ENCODE measurements at regions not wholly inside any gene's neighbourhood (a gene's known extent, or its start where the extent isn't known, plus 50 kb on each side); places are given as distances from the start of the nearest gene placed in this dataset.
A peak's percentile ranks its signal among the peaks of the same experiment; 100 is the strongest.
"Not testable (repeated sequence)": the region's sequence is repeated elsewhere in the genome, so short reads cannot be mapped to it uniquely, and the experiment has no call there.

DNA sequence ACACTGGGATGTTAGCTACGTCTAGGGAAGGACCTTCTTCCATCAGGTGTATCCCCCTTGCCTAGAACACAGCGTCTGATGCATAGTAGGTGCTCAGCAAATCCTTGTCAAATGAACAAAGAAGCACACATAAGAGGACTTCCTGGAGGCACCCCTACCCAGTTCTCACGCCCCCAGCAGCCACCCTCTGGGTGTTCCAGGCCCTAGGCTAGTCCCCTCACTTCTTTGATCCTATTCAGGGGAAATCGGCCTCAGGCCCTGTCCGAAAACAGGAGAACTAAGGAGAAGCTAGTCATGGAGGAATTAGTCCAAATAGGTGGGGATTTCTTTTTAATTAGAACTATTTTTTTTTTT lies 84.7 kb upstream of the SIRPA start:
- no peak for DNase-seq

GRCh38 chr20:1809611-1810510 lies 85.3 kb upstream of the SIRPA start:
- DNase-seq, result no peak

GRCh38 chr20:1809131-1809572 lies 86.1 kb upstream of the SIRPA start:
- no peak for DNase-seq

GRCh38 chr20:1808101-1808500 lies 87.1 kb upstream of the SIRPA start:
- no peak for DNase-seq

DNA sequence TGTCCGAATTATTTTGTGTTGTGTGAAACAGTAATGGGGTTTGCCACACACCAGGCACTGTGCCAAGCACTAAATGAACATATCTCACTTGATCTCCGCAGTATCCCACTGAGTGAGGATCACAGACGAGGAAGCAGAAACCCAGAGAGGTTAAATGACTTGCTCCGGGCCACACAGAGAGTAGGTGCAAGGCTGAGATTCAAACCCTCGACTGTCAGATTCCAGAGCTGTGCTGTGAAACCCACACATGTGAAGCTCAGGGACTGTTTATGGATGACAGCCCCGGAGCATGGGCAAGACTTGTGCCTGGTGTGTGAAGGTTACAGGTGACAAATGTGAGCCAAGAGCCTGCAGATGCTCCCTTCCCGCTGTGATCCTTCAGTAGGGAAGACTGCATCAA lies 87.8 kb upstream of the SIRPA start:
- DNase-seq, result no peak

DNA sequence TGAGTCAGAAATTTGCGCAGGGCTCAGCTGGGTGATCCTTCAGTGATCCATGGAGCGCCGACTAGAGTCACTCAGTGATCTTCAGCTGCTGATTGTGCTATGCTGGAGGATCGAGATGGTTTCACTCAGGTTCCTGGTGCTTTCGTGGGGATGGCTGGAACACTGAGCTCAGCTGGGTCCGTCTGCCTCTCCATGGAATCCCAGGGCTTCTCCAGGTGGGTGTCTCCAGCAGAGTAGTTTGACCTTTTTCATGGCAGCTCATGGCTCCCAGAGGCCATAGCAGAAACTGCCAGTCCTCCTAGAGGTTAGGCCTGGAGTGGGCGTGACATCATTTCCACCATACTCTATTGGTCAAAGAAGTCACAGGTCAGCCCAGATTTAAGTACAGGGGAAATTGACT lies 88.8 kb upstream of the SIRPA start:
- no peak for DNase-seq

- DNase-seq, result no peak
These were observed 89.4 kb upstream of the SIRPA start for GRCh38 chr20:1805816-1806215.

GRCh38 chr20:1805161-1805581 lies 90.0 kb upstream of the SIRPA start:
- DNase-seq, result no peak

- no peak for DNase-seq
These were observed 90.7 kb upstream of the SIRPA start for GRCh38 chr20:1804554-1804956.

DNA sequence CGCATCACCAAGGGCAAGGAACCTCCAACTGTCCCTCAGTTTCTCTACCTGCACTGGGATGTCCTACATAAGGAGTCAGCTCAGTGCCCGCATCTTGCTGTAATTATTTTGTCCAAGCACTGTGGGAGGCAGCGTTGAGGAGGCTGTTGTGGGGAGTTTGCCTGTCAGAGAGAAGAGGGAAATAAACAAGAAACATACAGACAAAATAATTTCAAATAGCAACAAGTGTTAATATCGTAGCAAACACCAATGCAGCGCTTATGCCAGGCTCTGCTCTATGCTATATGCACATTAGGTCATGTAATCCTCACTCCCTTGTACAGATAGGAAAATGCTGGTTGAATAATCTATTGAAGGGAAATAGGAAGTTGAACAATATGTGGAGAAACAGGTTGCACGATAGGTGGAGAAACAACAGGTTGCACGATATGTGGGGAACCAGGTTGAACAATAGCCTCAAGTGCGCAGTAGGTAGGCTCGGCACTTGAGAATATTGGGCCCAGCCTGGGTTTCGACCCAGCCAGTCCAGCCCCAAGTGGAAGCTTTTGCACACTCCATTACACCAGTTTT lies 91.2 kb upstream of the SIRPA start:
- DNase-seq, result no peak

GRCh38 chr20:1803061-1803931 lies 91.9 kb upstream of the SIRPA start:
- DNase-seq, result peak in 1 of 5 donors; percentile 48

DNA sequence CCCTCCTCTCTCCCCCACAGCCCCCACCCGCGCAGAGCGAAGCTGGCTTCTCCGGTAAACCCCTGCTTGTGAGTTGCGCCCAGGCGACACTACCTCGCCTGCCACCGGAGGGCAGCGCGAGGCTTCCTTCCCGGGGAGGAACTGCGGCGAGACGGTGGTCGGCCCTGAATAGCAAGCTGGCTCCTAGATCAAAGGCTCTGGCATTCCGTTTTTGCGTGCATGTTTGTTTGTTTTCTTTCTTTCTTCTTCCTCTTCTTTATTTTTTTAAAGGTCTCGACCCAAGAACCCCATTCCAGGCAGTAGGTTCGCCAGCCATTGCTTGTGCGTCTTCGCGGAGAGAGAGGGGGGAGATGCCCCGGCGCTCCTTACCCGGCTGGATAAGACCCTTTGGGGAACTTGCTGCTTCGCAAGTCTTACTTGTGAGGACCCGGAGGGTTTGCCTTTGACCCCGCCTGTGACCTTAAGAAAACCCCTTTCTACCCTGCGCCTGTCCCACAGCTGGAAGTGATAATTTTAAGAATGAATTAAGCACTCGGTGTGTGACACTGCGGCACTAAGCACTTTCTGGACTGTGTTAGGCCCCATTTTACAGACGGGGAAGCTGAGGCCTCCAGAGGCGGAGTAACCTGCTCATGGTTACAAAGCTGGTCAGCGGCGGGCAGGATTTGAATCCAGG lies 92.7 kb upstream of the SIRPA start:
- DNase-seq, result peak in 2 of 5 donors; percentile 7 to 42

DNA sequence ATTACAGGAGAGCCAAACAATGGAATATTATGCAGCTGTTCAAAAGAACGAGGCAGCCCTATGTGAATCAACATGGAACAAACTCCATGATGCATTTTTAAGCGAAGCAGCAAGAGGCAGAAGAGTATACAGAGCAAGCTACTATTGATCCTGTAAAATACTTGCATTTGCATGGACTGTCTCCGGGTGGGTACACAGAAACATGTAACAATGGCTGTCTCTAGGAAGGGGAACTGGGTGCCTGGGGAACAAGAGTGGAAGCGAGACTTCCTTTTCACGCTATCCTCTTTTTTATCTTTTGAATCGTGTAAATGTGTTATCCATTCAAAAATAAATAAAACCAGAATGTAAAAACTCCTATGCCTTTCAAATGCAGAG lies 93.3 kb upstream of the SIRPA start:
- DNase-seq, result no peak

DNA sequence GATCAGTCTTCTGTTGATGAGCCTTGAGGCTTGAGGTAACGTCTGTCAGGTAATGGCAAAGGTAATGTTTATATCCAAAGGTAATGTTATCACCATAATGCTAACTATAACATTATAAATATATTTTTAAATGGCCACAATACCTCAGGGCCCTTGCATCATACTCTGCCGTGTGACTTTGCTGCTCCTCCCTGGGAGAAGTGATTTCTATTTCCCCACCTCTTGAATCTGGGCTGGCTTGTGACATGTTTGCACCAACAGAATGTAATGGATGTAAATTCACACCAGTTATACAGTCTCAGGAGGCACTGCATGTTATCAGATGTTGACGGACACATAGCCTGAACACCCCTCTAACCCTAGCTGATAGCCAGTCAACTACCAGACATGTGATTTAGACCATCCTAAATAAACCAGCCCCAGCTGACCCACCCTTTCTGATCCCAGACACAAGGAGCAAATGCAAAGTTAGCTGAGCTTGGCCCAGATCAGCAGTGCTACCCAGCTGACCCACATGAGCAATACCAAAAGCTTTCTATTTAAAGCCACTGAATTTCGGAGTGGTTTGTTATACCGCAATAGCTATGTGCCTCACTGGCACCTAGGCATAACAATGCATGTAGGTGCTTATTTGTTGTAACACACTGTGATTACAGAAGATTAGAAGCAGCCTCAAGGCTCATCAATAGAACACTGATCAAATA lies 93.8 kb upstream of the SIRPA start:
- DNase-seq, result no peak

- DNase-seq, result no peak
These were observed 94.4 kb upstream of the SIRPA start for GRCh38 chr20:1800777-1801176.

DNA sequence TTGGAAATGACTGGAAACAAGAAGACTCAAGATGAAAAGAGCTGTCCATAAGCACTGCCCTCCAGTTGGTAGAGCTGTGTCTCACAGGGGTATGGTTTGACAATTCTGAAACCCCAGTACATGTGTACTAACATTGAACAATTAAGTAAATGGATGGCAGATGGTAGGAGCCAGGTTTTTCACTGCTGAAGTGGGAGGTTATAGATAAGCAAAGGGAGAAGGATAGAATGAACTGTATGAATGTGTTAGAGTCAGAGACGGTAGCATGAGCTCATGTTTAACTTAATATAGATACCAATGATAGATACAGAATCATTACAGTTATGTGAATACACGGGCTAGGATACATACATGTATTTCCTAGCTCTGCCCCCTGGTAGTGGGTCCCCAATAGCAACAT lies 95.0 kb upstream of the SIRPA start:
- DNase-seq, result no peak

GRCh38 chr20:1799746-1800145 lies 95.5 kb upstream of the SIRPA start:
- not testable (repeated sequence) for DNase-seq

DNA sequence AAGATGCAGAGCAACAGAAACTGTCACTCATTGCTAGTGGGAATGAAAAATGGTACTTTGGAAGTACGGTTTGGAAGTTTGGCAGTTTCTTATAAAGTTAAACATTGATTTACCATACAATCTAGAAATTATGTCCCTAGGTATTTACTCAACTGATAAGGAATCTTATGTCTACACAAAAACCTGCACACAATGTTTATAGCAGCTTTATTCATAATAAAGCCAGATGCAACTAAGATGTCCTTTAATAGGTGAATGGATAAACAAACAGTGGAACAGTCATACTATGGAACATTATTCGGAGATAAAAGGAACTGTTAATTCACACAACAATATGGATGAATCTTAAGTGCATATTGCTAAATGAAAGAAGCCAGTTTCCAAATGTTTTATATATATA lies 96.2 kb upstream of the SIRPA start:
- DNase-seq, result no peak

GRCh38 chr20:1793821-1794220 lies 101.4 kb upstream of the SIRPA start:
- no peak for DNase-seq

DNA sequence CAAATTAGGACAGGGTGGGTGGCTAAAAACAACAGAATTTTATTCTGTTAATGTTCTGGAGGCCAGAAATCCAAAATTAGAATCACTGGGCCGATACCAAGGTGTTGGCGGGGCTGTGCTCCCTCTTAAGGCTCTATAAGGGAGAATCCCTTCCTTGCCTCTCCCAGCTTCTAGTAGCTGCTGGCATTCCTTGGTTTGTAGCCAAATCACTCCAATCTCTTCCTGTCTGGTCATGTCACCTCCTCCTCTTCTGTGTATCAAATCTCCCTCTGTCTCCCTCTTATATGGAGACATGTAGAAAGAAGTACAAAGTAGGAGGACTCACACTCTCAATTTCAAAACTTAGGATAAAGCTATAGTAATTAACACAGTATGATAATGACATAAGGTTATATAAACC lies 102.9 kb upstream of the SIRPA start:
- DNase-seq, result no peak

DNA sequence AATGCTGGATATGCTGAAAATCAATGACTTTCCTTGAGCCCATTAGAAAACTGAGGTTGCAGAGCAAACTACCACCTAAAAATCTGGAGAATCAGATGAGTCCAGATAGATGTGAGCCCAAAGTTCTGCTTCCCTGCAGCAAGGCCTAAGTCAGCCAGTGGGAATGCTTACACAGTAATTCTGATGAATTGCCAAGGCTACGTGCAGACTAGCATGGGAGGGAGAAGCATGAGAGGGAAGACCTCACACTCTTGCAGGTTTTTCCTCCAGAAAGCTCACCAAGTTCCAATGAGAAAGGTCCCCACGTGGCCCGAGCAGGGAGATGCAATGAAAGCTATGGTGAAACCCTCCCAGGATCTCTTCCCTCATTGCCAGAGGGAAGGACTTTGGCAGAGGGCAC lies 104.8 kb upstream of the SIRPA start:
- no peak for DNase-seq

DNA sequence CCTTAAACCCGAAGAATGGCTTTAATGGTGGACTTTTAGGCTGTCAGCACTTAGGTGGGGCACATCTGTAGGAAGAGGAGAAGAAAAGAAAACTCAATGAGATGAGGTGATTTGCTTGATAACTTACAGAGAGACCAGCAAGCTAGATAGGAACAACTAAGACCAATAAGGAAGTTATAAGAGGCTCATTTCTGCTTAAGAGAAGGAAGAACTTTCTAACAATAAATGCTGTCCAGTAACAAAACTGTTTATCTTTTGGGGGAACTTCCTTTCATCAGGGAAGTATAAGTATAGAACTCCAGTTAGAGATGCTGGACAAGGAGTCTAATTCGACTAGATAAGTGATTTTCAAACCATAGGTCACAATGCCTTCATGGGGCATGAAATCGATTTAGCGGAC lies 107.2 kb upstream of the SIRPA start:
- DNase-seq, result no peak
